ENCODE measurements at regions not wholly inside any gene's neighbourhood (a gene's known extent, or its start where the extent isn't known, plus 50 kb on each side); places are given as distances from the start of the nearest gene placed in this dataset.

DNA sequence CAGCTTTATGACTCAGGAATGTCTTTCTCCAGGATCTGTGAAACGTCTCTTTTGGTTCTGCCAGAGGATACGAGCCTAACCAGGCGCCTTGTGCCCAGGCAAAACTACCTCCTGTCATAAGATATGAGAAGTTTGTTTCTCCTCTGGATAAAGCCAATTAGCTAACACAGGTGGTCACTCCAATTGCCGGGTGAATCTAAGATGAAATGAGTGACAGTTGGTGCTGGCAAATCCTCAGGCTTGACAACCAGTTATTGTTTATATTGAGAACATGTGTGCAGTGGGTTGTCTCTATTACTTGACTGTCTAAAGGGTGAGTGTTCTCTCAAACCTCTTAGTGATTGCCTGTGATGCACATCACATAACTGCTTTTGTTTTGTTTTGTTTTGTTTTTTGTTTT is 449.1 kb downstream of the XPNPEP1 start:
- no peak for DNase-seq

DNA sequence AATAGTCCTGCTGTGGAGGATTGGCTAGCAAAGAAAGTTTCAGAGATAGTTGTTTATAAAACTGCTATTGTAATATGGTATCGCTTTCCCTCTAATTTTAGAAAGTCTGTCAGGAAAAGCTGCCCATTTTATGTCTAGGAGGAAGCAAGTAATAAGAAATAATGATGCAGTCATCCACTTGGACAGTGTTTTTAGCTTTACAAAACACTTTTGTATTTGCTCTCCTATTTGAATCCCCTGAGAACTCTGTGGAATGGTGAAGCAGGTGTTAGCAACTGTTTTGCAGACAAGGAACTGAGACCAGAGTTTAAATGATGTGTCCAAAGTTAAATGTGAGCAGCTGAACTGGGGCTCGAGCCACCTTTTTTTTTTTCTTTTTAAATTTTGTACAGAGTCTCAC is 455.8 kb downstream of the XPNPEP1 start:
- DNase-seq: no peak

DNA sequence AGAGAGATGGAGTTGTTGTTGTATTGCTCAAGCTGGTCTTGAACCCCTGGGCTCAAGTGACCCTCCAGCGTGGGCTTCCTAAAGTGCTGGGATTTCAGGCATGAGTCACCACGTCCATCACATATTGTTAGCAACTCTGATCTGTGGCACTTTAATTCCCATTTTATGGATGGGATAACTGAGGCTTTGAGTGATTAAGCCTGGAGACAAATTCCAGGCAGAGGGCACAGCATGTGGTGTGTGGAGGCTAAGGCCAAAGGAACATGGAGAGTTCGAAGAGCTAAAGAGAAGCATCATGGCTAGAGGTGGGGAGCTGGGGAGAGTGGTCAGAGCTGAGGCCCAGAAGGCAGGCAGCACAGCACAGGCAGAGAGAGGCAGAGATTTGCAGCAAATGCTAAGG is 458.4 kb downstream of the XPNPEP1 start:
- no peak for DNase-seq

DNA sequence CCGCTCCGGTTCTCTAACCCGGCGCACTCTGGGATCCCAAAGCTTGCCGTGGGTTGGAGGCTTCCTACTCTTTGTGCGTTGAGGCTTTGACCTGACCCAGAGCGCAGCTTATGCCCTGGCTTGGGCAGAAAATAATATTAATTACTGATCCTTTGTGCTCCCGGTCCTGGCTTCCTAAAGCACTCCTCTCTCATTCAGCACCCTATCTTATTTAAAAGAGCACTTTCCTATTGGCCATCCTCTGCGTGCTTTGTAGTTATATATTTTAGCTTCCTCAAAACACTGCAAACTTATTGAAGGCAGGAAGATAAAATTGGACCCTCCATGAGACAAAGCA is 466.0 kb downstream of the XPNPEP1 start:
- no peak for DNase-seq

DNA sequence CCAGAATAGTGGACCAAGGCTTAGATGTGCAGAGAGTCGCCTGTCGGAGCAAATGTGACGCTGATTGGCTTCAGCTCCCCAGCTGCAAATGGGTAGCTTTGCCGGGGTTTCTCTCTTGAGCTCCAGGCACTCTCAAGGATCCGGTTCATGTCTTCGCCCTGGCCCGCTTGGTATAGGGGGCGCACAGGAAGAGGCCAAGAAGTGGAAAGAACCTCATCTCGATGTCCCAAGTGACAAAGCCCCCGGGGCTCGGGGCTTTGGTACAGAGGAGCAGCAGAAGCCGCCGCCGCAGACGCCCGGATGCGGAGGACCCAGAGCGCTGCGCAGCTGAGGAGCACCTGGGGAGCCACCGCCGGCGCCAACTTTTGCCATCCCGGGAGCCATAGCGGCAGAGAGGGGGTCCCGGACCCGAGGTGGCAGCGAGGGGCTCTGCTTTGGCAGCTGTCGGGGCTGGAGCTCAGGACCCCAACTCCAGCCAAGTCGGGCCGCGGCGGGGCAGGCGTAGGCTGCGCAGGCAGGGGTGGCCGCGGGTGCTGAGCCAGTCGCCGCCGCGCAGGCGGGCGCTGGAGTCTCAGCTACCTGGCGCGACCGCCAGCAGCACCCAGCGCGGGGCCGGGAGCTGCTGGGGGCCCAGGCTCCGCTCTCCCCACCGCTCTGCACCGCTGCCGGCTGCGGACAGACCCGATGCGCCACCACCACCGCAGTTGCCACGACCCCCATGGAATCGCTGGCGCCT is 466.6 kb downstream of the XPNPEP1 start:
- DNase-seq: no peak

DNA sequence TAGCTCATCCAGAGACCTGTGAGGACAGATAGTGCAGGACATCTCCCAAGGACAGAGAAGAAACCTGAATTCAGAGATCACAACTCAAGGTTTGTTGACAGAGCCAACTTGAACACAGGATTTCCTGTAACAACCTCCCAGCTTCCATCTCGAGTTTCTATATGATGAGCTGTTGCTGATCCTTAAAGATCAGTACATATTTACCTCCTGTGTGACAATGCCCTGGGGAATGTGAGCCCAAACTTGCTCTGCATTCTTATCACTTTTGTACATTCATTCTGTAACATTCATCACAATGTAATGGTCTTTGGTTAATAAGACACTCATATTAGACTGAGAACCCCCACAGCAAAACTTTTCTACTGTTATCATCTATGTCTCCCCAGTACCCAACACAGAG is 468.6 kb downstream of the XPNPEP1 start:
- DNase-seq: no peak

DNA sequence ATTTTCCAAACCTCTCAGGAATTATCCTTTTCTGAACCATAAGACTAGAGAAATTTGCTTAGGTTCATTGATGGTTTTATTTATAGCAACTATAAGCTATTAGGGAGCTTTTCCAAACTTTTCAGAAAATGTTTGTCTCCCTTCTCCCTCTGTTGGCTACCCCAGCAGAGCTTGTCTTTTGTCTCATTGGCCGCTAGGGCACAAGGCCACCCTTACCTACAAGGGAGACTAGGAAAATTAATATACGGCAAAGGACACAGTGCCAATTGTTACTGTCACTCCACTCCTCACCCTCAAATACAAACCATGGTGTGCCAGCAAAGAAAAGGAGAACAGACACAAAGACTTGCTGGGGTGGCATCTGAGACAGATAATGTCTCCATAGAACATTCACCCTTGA is 471.4 kb downstream of the XPNPEP1 start:
- no peak for DNase-seq

DNA sequence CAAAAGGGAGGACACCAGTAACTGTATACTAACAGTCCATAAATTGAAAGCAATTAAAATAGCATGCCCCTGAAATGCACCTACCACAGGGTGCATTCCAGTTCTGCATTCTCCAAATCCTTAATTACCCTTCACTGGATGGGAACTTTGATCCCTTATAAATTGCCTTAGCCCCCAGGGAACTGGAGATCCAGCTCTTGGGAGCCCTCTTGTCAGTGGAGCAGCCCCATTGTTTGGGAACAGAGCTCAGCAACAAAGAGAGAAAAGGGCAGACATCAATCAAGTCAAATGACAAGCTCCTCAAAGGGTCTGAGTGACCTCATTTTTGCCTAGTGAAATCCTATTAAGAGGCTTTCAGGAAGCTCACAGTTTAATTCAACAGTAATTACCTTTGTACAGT is 472.6 kb downstream of the XPNPEP1 start:
- no peak for DNase-seq

DNA sequence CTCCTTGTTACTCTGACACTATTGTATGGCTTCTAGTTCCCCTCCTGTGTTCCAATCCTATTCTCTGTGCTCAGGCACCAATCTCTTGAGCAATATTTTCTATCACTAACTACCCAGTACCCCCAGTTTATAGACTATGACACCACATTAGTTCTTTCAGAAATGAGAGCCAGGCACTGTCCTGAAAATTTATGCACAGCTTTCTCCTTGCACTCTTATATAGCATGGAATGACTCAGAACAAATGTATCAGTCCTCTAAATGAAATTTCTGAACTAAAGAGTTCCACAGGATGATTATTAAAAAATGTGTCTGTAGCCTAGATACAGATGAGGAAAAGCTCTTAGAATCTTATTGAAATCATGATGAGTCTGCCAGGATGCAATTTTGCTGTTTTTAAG is 489.9 kb downstream of the XPNPEP1 start:
- no peak for DNase-seq

DNA sequence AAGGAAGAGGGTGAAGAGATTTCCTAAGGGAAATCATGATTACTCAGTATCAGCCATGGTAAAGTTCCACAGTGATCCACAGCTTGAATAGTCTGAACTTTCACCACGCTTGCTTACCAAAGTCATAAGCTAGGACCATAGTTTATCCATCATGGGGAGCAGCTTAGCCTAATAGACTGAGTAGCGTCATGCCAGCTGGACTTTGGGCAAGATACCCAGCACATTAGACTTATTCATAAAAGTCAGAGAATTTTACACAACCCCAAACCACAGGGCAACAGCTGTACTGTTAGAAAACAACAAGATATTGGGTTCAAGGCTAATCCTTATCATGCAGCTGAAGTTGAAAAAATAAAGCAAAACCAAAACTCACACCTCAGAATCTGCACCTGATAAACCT is 491.0 kb downstream of the XPNPEP1 start:
- no peak for DNase-seq

DNA sequence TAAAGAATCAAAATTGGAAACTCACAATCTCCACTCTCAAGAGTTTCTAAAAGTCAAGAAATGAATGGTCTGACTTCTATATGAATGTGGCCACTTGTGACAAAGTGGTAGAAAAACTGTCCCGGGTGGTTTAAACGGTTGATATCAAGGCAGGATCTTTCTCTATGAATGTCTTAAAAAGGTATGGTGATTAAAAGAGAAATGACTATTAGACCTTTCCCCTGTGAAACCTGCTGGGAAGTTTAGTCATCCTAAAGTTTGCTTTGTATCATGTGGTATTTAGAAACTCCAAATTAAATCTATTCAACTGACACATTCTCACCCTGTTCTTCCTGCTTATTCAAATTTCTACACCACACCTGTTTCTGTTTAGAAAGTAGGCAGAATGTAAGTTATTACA is 492.5 kb downstream of the XPNPEP1 start:
- DNase-seq: no peak

DNA sequence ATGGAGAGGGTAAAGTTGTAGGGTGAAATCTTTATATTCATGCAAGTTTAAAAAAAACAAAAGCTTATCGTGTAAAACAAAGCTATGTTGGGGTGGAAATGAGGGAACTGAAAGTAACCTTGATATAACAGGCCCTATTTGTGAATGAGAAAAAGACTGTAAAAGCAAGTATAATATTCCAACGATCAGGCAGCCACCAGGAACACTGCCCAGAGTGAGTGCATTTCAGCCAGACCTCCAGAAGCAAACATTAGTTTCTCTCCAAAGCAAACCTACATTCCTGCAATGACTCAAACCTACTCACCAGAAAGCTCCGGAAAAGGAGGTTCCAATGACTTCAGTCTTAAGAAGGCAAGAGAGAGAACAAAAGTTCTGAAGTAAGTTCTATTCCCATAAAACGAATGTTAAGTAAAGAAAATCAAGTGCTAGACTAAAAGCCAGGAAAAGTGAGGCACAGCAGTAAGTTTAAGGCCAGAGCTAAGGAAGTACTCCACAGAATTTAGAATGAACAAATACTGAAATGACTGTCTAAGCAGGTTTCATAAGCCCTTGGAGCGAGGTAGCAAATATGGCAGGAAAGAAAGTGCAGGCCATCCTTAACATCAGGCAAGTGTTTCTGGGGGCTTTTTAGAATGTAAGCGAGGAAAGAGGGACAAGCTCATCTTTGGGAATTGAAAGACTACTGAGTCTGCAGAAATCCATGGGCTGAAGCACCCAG is 493.1 kb downstream of the XPNPEP1 start:
- no peak for DNase-seq

DNA sequence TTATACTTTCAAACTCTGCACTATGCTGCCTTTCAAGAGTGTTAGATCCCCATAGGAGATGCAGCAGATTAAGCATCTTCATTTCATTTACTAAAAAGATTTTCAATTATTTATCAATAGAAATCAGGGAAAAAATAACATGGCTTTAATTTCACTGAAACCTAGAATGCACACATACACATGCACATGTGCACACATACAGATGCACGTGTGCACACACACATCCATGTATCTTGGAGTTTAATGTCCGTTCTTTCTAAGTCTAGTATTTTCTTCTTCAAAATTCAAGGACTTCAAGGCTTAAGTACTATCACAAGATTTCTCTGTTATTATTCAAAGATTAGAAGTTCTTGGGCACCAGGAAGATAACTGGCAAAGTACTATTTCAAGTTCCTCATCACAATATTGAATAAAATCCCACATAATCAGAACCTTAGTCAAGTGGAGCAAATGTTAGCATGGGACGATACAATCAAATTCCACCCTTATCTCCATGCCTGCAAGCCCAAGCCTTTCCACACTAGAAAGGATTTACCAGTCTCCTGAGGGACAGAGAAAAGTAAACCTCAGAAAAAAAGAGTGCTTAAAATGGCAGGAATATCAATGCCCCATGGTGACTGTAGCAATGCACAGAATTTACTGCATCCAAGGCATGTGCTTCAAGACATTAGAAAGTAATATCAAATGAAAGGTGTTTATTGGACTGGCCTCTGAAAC is 494.4 kb downstream of the XPNPEP1 start:
- DNase-seq: no peak

DNA sequence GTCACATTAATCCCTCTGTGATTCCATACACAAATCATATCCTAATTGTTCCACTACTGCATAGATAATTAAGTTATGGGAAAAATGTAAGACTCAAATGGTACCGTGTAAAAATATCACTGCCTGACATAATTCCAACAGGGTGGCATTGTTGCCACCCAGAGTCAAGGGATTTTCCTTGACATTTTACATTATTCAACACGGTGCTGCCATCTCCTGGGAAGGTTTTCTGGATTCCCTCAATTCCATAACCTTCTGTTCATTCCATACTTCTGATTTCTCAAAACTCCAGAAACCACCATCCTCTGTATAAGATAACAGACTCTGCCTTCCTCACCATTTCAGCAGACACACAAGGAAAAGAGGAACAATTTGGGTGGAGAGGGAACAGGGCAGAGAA is 495.9 kb downstream of the XPNPEP1 start:
- no peak for DNase-seq

DNA sequence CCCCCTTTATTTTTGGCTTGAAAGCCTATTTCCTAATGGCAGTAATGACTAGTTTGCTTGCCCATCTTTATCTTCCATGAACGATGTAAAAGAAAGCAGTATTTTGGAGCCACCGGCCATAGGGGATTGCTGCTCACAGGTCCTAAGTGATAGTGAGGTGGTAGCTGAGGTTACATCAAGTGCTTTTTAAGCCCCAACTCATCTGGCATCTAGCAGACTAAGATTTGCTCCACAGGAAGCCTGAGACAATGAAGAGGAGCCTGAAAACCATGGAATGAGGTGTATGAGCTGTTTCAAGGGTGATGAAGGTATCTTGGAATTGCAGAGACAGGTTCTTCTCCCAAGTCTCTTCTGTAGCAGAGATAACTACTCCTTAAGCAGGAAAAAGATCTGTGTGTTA is 496.3 kb downstream of the XPNPEP1 start:
- no peak for DNase-seq

DNA sequence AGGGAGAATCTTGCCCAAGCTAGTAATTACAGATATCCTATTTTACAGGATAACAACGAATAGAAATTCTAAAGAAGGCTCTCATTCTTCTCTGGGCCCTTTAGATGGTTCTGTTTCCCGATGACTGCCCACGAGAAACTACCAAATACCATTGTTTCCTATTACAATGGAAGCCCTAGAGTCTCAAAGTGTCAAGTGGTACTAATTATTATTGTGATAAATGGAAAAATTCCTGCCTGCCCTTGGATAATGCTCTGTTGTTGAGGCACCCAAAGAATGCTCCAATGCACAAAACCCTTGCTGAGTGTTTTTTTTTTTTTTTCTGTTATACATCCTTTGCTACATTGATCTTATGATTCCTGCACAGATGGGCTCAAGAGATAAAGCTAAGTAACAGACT is 504.5 kb downstream of the XPNPEP1 start:
- no peak for DNase-seq

DNA sequence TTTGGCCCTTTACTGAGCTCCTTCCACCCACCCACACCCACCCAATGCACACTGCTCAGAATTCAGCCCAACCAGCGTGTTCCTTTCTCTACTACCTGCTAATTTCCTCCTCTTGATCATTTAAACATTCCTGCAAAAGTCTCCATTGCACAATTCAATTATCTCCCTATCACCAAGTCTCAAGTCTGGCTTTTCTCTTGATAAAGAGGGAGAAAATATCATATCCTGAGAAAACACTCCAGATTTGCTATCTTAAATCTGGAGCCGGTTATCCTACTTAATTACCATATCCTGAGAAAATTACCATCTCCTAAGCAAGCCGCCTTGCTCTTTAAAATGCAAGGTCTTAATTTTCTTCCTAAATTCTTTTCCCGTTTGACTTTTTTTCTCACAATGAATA is 505.5 kb downstream of the XPNPEP1 start:
- DNase-seq: no peak

DNA sequence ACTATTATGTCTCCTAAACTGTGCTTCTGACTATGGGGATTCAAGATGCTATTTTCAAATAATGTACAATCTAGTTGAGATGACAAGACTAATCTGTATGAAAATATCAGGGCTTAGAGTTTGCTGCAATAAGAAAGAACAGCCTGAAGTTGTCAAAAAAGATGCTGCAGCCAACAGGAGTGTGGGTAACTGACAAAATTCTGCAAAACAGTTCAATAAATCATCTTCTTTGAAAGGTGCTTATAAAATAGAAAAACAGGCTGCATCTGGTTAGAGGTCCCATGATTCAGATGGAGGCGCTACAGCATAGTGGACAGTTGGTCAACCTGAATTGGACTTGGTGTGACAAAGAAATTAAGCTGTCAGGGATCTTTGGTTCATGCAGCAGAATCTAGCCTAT is 511.0 kb downstream of the XPNPEP1 start:
- no peak for DNase-seq

DNA sequence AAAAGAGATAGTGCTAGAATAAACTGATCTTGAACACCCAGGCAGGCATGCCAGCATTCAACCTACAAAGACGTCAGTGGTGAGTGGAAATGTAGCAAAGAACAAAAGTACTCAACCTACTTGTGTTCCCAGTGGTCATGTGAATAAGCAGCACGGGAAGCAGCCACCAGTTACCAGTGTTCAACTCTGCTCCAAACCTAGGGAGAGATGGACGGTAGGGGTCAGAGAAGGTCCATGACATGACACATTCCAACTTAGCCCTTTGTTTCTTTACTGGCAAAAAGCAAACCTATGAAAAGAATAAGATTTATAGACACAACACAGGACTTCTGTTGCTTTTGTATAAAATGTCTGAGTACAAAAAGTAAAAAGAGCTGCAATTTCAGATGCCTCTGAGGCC is 511.4 kb downstream of the XPNPEP1 start:
- DNase-seq: no peak

DNA sequence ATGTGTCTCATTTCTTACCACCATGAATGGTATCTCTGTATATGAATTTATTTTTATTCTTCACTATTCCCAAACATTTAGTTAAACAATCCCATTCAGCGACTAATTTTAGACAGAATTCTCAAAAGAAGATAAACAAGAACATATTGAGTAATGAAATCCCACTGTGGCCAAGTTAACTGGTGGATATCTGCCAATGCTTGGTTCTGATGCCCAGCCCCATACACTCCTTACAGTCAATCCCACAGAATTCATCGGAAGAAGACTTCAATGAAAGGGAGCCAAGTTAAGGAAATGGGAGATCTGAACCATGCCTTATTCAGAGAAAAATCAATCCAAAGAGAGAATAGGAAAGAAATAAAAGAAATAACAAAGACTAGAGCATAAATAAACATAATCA is 518.0 kb downstream of the XPNPEP1 start:
- DNase-seq: no peak

DNA sequence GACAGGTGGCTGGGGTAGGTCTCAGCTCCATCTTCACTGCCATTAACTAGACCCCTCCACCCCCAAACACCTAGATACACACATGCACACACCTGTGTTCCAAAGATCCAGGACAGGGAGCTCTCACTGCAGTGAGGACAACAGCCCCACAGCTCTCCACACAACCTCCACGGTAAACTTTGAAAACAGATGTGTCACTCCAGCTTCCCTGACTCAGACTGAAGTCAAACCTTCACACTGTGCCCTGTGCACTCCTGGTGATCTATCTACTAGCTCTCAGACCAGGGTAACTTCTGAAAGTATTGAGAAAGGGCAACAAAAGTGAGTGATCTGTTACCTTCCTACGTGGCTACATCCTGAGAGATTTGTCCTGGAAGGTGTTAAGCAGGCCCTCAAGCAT is 519.8 kb downstream of the XPNPEP1 start:
- DNase-seq: no peak

DNA sequence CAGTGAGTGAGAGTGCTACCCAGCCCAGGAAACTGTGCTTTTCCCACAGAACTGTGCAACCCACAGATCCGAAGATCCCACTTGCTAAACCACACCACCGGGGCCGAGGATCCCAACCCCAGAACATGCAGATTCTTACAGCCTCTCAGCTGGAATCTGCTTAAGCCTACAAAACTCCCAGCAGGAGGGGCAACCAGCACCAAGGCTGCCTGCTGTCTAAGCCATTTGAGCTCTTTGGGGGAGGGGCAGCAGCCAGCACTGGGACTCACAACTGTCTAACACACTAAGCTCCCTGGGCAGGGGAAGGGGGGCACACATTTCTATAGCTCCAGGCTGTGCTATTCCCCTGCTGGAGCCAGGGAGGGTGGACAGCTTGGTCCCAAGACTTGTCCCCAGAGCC is 529.9 kb downstream of the XPNPEP1 start:
- DNase-seq: no peak

DNA sequence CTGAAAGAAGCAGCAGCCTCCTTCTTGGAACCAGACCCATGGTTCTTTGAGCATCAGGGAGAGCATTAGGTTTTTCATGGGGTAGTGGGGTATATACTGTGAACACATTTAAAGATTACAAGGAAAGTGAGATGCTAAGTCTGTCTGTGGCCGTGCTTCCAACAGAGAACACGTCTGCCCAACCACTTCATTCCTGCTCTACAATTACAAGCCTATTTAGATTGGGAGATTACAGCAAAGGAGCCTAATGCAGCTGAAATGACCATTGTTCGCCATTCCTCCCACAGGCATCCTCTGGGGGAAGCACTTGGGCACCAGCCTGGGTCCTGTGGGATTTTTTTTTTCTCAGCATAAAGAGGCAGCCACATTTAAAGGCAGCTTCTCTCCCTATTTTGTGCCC is 536.4 kb downstream of the XPNPEP1 start:
- no peak for DNase-seq

DNA sequence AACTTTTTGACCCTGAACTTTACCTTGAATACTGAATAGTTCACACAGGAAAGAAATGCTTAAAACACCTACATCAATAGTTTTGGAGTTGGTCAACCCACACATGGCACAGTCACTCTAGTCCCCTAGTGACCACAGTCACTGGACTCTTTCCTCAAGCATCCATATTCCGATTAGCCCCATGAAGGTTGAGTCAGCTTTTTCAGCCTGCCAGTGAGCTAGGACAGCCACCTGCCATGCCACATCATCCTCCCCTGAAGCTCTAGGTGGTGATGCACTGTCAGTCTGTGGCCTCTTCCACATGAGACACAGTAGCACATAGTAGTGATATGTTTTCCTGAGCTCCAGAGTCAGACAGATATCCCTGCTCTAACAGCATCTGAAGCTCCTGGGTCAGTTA is 537.2 kb downstream of the XPNPEP1 start:
- no peak for DNase-seq

All from hematopoietic multipotent progenitor cell treated with erythropoietin and hydrocortisone succinate and interleukin-3 and kit ligand, for 4 days (in vitro differentiated cells).